GM21723 (cell line): ENCODE measurements at regions not wholly inside any gene's neighbourhood (a gene's known extent, or its start where the extent isn't known, plus 50 kb on each side); places are given as distances from the start of the nearest gene placed in this dataset.

Experiments
- ATAC-seq: cut with Tn5 transposase; IDR thresholded peaks from one replicate; pipeline ENCODE4 v1.9.1; 2021; ENCODE audit warnings: mild to moderate bottlenecking, moderate library complexity; ENCODE audit not compliant: unreplicated experiment

DNA sequence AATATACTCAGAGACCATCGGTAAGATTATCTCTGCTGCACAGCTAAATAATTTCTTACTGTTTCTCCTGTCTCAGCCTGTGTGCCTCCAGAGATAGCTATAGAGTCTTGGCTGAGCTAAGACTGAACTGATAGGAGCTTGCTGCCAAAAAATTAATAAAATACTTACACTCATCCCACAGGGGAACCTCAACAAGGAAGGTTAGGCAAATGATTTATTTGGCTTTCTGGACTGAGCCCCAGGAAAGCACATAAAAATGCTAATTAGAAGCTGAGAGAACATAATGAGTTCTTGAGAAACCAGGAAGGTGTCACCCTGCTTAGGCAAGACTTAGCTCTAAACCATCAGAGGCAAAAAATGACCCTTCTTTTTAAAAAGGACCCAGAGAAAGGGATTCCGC is 534.5 kb downstream of the TNS3 start:
- ATAC-seq: no peak

DNA sequence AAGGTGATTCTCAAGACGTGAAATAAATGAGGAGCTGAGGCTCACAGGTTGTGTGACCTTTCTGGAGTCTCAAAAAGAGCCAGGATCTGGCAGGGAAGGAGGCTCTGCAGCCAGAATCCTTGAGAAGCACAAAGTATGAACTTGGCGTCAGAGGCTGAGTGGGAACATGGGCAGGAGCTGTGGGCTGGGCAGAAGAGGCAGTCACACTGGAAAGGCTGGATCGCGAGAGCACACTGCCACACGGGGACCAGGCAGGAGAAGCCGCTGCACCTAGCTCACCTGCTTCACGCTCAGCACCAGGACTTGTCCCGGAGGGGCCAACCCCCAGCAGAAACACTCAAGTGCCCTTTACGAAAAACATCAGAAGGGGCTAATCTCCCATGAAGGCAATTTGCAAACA is 535.0 kb downstream of the TNS3 start:
- ATAC-seq: no peak

DNA sequence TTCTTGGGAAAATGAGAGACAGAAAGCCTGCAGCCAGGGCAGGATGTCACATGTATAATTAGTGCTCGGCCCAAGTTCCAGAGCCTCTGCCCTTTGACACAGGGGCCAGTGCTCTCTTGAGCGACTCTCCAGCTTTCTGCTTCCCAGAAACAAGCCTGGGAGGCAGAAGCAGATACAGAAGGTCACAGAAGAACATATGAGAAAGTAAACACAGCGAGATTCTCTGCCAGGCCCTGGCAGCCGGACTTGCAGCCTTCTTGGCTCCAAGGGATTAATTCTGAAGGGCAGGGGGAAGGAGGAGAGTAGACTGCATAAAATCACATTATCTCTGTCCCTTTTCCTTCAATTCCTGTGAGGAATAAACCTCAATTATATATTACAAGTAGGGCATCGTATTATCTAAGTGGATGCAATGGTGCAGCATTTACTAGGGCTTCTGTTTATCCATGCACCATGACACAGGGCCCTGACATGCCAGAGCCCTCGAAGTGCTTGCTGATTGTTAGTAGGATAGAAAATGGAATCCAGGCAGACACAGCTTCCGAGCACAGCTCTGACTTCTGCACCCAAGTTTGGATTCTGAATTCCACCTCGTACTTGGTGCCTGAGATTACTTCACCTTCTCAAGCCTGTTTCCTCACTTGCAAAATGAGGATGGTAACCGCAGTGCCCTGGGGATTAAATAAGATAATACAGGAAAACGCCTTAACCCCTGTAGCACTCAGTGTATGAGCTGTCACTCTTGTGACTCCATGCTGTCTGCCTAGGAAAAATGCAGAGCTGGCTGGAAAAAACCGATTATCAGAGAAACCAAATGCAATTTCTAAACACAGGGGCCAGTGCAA is 536.5 kb downstream of the TNS3 start:
- no peak for ATAC-seq

DNA sequence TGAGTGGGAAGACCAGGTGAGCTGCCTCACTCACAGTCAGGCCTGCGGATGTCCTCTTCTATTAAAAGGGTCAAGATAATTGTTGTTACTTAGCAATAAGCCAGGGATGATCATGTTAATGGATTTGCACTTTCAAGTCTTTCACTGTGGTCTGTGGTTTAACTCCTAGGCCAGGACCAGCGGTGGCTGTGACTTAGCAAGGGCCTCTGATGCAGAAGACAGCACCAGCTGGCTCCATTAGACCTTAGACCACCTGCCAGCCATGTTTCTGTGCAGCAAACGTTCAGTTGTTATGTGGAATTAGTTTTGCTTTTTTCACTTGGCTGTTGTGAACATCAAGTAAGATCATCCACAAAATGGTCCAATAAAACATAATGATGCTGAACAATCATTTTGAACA is 537.3 kb downstream of the TNS3 start:
- ATAC-seq: no peak

DNA sequence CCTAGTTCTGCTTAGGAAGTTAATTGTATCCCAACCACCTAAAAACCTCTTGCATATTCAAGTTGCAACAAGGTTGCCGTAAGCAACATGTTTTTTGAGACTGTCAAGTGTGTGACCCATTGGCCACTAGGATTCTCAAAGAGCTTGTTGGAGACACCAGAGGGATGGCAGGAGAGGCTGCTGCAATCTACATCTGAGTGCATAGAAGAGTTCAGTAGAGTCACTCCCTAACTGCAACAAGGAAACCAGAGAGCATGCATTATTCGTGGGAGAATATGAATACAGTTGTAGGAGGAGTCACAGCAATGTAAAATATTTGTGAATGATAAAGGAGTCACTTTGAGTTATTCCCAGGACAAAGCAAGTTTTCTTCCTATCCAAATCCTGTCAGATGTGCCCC is 538.6 kb downstream of the TNS3 start:
- ATAC-seq: no peak

DNA sequence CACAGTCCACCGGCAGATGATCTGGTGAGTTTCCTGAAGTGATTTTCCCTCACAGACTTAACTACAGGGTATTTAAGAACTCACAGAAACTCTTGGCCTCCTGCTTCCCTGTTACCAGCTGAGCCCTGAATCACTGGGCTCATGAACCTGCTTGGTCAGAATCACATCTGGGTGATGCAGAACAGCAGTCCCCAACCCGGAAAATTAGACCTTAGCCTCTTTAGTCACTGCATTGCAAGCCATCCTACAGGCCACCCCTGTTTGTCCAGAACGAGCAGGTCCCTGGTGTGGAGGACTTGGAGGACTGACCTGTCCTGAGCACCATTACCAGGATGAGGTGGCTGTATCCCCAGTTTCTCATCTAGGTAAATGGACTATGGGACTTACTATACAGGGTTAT is 539.2 kb downstream of the TNS3 start:
- no peak for ATAC-seq

DNA sequence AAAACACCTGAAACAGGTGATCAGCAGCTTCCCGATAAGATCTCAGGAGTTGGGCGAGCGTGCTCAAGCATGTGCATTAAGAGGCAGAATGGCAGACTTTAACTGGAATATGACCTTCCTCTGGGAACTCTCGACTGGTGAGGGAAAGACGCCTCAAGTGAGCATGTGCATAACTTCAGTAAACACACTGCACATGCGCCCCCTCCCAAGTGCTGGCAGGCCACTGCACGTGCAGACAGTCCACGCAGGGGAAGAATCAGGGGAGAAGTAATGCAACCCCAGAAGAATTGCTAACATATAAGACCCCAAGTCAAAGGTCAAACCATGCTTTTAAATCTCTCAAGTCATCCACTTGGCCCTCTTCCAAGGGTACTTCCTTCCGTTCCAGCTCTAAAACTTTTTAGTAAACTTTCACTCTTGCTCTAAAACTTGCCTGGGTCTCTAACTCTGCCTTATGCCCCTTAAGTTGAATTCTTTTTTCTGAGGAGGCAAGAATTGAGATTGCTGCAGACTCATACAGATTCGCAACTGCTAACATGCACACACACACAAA is 541.0 kb downstream of the TNS3 start:
- ATAC-seq: no peak

DNA sequence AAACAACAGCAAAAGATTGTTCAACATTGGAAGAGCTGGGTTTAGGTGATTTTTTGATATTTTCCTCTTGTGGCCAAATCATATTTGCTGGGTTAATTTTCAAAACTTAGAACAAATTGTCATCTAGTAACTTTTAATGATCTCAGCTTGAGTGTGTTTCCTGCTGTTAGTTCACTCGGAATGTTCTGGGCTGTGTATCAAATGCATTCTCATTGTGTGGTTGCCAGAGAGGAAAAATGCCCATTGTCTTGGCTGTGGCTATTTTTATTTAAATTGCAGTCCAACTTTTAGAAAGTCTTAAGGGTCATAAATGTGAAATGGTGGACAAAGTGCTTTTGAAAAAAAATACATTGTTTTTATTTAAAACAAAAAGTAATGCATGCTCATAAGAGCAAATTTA is 542.0 kb downstream of the TNS3 start:
- ATAC-seq: no peak

DNA sequence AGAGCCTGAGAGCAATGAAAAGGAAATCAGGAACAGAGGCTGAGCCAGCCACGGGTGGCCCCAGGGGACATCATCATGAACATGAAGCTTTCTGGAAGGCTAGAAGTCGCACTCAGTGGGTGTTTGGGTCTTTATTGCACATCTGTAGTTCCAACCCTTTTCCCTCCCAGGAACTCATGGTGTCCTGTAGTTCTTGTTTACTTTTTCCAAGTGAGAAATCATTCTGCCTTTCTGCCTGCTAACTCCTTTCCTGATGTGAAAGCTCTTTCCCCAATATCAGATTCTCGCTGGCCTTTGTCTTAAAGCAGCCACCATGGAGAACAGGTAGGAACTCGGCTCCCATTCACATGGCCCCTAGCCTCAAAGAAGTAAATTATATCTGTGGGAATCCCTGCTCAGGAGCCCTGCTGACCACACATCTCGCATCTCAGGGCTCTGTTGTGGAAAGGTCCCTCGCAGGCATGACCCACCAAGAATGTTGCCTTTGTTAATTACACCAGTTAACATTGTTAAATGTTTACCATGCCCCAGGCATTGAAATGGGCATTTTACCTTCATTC is 542.7 kb downstream of the TNS3 start:
- no peak for ATAC-seq

DNA sequence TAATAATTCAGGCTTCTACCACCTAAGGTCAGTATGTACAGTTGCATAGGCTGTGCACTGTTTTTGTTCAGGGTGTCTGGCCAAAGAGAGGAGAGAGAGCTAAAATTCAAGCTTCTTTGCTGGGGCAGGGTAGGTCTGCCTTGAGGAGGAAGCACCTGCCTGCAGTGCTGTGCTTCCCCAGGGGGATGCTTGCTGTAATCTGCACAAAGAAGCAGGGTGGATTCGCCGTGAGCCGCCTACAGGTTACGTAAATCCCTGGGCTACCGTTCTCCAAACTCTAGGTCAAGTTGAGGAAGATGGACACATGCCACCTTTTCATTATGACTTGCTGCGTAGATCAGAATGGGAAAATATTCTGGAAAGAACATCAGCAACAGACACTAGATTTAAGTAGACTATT is 543.3 kb downstream of the TNS3 start:
- no peak for ATAC-seq

DNA sequence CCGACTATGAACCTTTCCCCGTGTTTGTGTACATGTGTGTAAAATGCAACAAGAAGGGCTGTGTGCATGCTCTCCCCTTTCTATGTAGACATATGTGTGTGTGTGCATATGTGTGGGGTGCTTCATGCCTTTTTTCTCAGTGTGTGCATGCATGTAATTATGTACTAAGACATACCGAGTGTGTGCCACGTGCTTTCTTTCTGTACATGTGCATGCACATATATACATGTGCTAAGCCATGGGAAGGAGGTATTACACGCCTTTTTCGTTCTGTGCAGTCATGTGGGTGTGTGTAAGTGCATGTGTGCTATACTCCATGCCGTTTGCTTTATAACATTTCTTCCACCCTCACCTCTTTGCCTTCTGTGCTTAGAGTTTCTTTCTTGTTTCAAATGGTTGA is 544.3 kb downstream of the TNS3 start:
- no peak for ATAC-seq

DNA sequence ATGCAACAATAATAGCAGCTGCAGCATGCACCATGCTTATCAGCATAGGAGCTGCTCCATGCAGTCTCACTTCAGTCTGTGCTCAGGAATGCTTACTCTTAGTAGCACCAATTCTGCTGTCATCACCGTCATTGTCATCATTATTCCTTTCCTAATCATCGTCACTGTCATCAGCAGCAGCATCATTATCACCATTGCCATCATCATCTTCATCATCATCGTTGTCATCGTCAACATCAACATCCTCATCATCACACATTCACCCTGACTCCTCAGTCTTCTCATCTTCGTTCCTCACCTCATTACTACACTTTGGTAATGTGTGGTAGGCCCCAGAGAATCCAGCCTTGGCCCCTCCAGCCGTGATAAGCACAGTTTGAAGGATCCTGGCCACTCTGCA is 545.0 kb downstream of the TNS3 start:
- ATAC-seq: no peak

DNA sequence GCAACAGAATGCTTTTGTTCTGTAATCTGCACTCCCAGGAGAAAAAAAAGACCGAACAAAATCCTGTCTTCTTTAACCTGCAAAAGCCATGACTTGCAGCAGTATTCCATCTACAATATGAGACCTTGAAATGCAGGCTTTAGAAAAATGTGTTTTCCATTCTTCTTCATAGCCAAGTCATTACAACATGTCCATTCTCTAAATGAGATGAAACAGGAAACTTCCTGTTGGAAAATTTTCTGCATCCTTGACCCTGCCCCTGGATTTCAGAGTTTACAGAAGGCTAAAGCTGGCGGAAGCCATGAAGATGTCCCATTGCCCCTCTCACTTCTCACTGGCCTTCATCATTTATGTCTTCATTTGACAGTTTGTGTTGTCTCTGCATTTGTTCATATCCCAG is 546.4 kb downstream of the TNS3 start:
- no peak for ATAC-seq

DNA sequence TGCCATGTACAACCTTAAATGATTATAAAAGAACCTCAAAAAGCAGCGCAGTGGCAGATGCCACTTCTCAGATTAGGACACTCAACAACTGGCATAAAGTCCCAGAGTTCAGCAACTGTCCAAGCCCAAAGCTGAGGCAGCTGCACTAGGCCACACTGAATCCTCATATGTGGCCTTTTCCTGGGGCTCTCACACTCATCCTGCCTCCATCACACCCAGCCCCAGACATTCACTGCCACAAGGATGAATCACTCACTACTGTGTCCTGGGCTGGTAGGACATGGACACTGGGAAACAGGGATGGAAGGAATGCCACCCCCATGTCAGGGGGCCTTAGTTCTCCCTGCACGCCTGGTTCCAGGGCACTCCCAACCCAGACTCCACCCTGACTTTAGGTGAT is 547.7 kb downstream of the TNS3 start:
- no peak for ATAC-seq

DNA sequence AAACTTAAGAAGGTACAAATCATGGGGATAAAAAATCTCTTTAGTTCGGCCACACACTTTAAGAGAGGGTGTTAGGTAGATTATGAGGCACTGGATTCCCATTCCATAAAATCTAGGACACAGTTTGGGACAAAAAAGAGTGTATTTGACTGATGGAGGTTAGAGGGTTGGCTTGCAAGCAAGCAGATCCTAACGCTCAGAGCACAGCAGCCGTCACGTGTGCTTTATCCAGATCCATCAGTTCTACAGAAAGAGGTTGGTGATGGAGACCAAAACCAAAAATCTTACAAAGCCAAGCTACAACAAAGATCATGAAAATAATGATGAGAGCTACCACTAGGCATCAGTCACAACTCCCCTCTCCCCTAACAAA is 549.4 kb downstream of the TNS3 start:
- no peak for ATAC-seq

DNA sequence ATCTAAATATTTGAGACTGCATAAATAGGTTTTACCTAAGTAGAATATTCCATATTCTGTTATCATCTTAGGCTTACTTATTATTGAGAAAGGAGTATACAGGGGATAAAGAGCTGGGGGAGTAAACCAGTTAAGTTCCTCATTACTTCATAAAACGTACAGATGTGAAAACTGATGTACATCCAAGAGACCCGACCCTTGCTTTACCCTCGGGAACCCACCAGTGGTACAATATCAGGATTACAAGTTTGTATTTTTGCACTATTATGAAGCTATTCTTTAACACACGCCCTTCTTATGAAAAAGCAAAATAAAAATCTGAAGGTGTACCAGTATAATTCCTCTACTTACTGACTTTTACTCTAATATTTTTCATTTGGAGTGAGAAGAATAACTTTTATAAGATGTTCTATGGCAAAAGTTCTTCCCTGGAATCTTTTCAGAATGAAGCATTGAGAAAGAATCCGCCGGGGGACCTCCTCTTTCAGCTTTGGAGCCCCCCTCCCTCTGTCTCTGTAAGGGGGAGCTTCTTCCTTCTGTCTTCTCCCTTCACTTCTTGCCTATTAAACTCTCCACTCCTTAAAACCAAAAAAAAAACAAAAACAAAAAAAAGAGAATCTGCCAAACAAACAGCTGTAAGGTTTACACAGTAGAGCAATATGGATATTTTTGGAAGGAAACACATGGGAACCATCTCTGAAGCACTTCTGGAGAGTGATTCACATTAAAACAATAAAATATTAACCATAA is 550.0 kb downstream of the TNS3 start:
- no peak for ATAC-seq

DNA sequence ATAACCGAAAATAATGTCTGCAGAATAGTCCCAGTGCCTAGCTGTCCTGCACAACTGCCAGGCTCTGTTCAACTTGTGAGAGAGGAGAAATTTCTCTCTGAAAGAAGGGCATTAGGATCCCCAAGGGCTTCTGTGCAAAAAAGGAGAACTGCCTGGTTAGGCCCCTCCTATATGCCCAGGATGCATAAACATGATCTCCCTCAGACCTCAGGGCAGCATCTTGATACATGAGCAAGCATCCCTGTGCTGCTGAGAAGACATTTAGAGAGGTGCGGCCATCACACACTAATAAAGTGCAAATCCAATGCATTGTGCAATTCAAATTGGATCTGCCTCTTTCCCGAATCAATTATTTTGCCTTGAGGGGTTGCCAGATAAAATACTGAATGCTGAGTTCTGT is 553.6 kb downstream of the TNS3 start:
- ATAC-seq: no peak

DNA sequence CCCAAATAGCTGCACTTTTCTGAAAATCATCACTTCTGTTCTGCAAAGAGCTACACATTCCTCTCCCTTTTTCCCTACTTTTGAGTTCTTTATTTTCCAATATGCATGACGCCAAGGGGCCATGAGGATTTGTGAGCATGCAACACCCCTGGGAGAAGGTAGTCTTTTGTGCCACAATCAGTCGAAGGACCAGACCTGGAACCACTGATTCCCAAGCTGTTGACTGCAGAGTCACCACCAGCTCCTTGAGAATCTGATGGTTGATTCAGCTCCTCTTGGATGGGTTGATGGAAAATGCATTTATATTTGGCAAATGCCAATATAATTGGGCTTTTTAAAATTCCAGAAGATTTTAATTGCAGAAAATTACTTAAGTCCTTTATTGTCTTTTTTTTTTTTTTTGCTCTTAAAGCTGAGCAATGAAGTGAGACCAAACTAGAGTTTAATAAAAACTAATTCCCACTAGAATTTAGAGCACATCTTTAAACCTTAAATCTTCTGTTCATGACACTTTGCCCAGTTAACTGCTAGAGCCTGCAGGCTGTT is 554.1 kb downstream of the TNS3 start:
- ATAC-seq: no peak

DNA sequence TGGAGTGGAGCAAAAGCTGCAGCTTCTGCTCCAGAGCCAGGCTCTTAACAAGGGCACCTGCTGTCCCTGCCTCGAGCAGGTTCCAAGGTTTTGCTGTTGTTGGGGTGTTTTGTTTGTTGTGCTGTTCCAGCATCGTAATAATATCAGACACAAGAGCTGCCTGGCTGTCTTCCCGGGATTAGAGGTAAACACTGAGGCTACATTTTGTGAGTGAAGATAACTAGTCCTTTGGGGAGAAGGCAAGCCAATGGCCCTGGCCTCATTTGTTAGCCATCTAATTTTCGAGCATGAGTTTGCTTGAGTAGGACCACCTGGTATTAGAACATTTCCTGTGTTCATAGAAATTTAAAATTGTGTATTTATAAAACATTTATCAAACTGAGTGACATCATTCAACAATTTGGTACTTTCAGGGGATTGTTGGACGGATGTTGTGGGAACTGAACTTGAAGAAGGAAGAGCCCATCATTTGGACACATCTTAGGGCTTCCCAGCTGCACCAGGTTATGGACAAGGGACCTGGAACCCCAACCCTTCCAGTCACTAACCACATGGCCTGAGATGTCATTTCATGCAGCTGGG is 555.0 kb downstream of the TNS3 start:
- no peak for ATAC-seq

DNA sequence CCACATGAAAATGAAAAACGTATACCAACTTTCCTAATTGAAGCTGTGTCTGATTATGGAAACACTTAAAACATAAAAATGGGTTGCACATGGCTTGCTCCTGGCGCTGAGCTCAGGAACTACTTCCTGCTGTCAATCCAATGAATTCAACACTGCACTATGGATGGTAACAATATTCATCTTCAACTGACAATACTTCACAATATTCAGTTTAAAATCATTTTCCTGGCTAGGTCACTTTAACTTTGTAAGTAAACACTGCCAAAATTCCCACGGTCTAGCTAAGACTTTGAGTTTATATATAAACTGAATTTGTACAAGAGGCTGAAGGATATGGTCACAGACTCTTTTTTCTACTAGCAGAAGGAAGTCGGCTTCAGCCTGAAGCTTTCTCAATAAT is 556.9 kb downstream of the TNS3 start:
- ATAC-seq: no peak

DNA sequence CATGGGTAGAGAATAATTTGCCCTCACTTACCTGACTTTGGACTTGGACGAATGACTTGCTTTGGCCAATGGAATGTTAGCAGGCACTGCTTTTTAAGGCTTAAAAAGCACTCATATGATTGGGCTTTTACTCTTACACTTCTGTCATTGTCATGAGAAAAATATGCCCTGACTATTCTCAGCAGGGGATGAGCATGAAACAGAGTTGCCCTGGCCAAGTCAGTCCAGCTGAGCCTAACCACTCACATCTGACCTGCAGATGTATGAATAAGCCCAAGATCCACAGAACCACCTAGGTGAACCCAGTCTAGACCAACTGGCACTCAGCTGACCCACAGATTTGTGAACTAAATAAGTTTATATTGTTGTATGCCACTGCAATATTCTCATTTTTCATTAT is 573.5 kb downstream of the TNS3 start:
- no peak for ATAC-seq
